ENCODE measurements at regions not wholly inside any gene's neighbourhood (a gene's known extent, or its start where the extent isn't known, plus 50 kb on each side); places are given as distances from the start of the nearest gene placed in this dataset.

DNA sequence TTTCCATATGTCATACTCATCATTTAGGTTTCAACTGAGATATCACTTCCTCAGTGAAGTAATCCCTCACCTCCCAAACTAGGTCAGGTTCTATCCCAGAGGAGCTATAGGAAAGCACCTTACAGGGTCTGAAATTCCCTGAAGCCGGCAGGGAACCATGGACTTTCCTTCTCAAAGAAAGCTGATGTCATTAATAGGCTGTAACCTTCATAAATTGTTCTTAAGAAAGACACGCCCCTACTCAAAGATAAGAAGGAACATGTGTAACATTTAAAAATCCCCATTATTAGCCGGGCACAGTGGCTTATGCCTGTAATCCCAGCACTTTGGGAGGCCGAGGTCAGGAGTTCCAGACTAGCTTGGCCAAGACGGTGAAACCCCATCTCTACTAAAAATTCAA lies 50.0 kb upstream of the RNGTT start:
- intact Hi-C loops (cut with DNase I): no loop called here
- Histone ChIP-seq H3K4me1 (no peaks in the 10 kb centered on the region), H3K4me3 (no peak overlapping the region), H3K27me3 (no peaks in the 10 kb centered on the region), H3K9me3 (no peaks in the 10 kb centered on the region), H3K27ac (no peak overlapping the region), H3K36me3 (no peaks in the 10 kb centered on the region)
- ATAC-seq: no peak
- 62 to 87% (median 67%) methylated on average over 5 of the region's 5 CpGs for WGBS, 4 donors
- no peak for TF ChIP-seq POLR2A (IDR thresholded peaks at IDR 0.05)
- TF ChIP-seq, protein P1, sequence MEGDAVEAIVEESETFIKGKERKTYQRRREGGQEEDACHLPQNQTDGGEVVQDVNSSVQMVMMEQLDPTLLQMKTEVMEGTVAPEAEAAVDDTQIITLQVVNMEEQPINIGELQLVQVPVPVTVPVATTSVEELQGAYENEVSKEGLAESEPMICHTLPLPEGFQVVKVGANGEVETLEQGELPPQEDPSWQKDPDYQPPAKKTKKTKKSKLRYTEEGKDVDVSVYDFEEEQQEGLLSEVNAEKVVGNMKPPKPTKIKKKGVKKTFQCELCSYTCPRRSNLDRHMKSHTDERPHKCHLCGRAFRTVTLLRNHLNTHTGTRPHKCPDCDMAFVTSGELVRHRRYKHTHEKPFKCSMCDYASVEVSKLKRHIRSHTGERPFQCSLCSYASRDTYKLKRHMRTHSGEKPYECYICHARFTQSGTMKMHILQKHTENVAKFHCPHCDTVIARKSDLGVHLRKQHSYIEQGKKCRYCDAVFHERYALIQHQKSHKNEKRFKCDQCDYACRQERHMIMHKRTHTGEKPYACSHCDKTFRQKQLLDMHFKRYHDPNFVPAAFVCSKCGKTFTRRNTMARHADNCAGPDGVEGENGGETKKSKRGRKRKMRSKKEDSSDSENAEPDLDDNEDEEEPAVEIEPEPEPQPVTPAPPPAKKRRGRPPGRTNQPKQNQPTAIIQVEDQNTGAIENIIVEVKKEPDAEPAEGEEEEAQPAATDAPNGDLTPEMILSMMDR (IDR thresholded peaks at IDR 0.05): no peak
- DNase-seq: no peak

All from heart left ventricle (tissue), 16 donors.